HCT116 (cell line): ENCODE measurements at regions not wholly inside any gene's neighbourhood (a gene's known extent, or its start where the extent isn't known, plus 50 kb on each side); places are given as distances from the start of the nearest gene placed in this dataset.

Experiments used
- ATAC-seq: fragments of 200-7000 bp; cut with Tn5 transposase; 2 replicates; pipeline ENCODE4 v1.9.1; 2020; ENCODE audit warnings: mild to moderate bottlenecking, moderate library complexity
- BruUV-seq: library from RNA; stranded (reverse); fragments of 400-500 nt; replicated peaks from 2 replicates; lab custom pipeline; 2021; lab: Mats Ljungman, UMichigan
- CTCF ChIA-PET: fragments of 300-600 bp; sonication (Branson Sonifier 250); formaldehyde crosslinking; loops from one replicate; lab custom pipeline; 2021; ENCODE audit warnings: antibody characterized with exemption; lab: Charles Lee
- POLR2A ChIA-PET: fragments of 300-600, 350-600 bp; sonication (Branson Sonifier 250); formaldehyde crosslinking; loops from one replicate; lab custom pipeline; 2021; ENCODE audit warnings: antibody characterized with exemption; lab: Charles Lee
- RAD21 ChIA-PET, 2 experiments: fragments of 300-600 bp; sonication (Branson Sonifier 250); formaldehyde crosslinking; loops; one replicate each; lab custom pipeline; 2023; ENCODE audit warnings: low total read pairs in 2 of 2; ENCODE audit not compliant: uncharacterized antibody in 2 of 2, unreplicated experiment in 2 of 2, low non-redundant PET in 1 of 2; lab: Charles Lee
- DNase-seq: peaks from one replicate; pipeline ENCODE4 v3.0.0-alpha.2; 2010; ENCODE audit warnings: low read depth, low spot score
- H2AFZ ChIP-seq: fragments of 200-600 bp; shearing (Covaris generic), sonication (generic); 2 replicates; pipeline ENCODE4 v1.6.1; 2017; ENCODE audit warnings: low read depth, mixed run types, mixed read lengths, antibody characterized with exemption, low read length; ENCODE audit not compliant: poor library complexity, severe bottlenecking
- H3K27ac ChIP-seq: 2 replicates; pipeline ENCODE4 v1.5.1; 2012; ENCODE audit warnings: low read depth, low read length
- H3K27me3 ChIP-seq: fragments of 200-600 bp; sonication (generic); 2 replicates; pipeline ENCODE4 v1.6.1; 2016; ENCODE audit warnings: mixed run types, low read length, mixed read lengths; ENCODE audit not compliant: insufficient read depth
- H3K36me3 ChIP-seq, 2 experiments: fragments of 200-500 bp in 1 of 2; fragments of 200-600 bp in 1 of 2; sonication (Bioruptor generic) in 1 of 2; sonication (generic) in 1 of 2; 2 replicates each; pipeline versions ENCODE4 v1.5.1 to v1.6.1; 2014 to 2016; ENCODE audit warnings: low read length in 2 of 2, inconsistent platforms in 1 of 2, mixed read lengths in 1 of 2, mixed run types in 1 of 2; ENCODE audit not compliant: insufficient read depth in 2 of 2, control insufficient read depth in 1 of 2
- H3K4me1 ChIP-seq, 2 experiments: fragments of 200-600 bp in 1 of 2; sonication (generic) in 1 of 2; 2 replicates each; pipeline versions ENCODE4 v1.5.1 to v1.6.1; 2012 to 2017; ENCODE audit warnings: low read length in 2 of 2, inconsistent platforms in 1 of 2, mild to moderate bottlenecking in 1 of 2, mixed read lengths in 1 of 2, mixed run types in 1 of 2, moderate library complexity in 1 of 2; ENCODE audit not compliant: insufficient read depth in 2 of 2, control insufficient read depth in 1 of 2
- H3K4me2 ChIP-seq: fragments of 200-600 bp; sonication (generic); 2 replicates; pipeline ENCODE4 v1.6.1; 2017; ENCODE audit warnings: mixed run types, low read length, mixed read lengths
- H3K4me3 ChIP-seq, 2 experiments: fragments of 200-600 bp in 1 of 2; sonication (generic) in 1 of 2; replicated peaks in 1 of 2; 2 replicates each; pipeline ENCODE4 v1.5.1; 2011 to 2016; ENCODE audit warnings: low read length in 2 of 2, control low read depth in 1 of 2, low read depth in 1 of 2, mild to moderate bottlenecking in 1 of 2, mixed read lengths in 1 of 2, mixed run types in 1 of 2
- H3K79me2 ChIP-seq: fragments of 200-600 bp; sonication (generic); 2 replicates; pipeline ENCODE4 v1.6.1; 2017; ENCODE audit warnings: mild to moderate bottlenecking, mixed run types, low read length, moderate library complexity, mixed read lengths; ENCODE audit not compliant: insufficient read depth
- H3K9ac ChIP-seq: fragments of 200-600 bp; sonication (generic); 2 replicates; pipeline ENCODE4 v1.6.1; 2016; ENCODE audit warnings: low read length, mixed read lengths
- H3K9me2 ChIP-seq: fragments of 200-600 bp; sonication (generic), shearing (Covaris generic); 2 replicates; pipeline ENCODE4 v1.6.1; 2017; ENCODE audit warnings: mixed run types, mild to moderate bottlenecking, moderate library complexity; ENCODE audit not compliant: insufficient read depth
- H3K9me3 ChIP-seq, 2 experiments: fragments of 200-500 bp in 1 of 2; fragments of 200-600 bp in 1 of 2; sonication (Bioruptor generic) in 1 of 2; sonication (generic) in 1 of 2; 2 replicates each; pipeline ENCODE4 v1.6.1; 2014 to 2017; ENCODE audit warnings: low read length in 2 of 2, mixed read lengths in 2 of 2, inconsistent platforms in 1 of 2, low read depth in 1 of 2, mild to moderate bottlenecking in 1 of 2, mixed run types in 1 of 2, moderate library complexity in 1 of 2; ENCODE audit not compliant: control insufficient read depth in 1 of 2, insufficient read depth in 1 of 2
- H4K20me1 ChIP-seq: fragments of 200-600 bp; sonication (generic), shearing (Covaris generic); 2 replicates; pipeline ENCODE4 v1.6.1; 2017; ENCODE audit warnings: mixed run types, mild to moderate bottlenecking, moderate library complexity; ENCODE audit not compliant: insufficient read depth
- CBX3 ChIP-seq: IDR thresholded peaks from 2 replicates; pipeline ENCODE4 v1.6.1; 2012; ENCODE audit warnings: low read depth
- CEBPB ChIP-seq: IDR thresholded peaks from 2 replicates; pipeline ENCODE4 v1.6.1; 2012; ENCODE audit warnings: low read depth
- EGR1 ChIP-seq: IDR thresholded peaks from 2 replicates; pipeline ENCODE4 v1.6.1; 2012; ENCODE audit warnings: low read depth
- ELF1 ChIP-seq: IDR thresholded peaks from 2 replicates; pipeline ENCODE4 v1.6.1; 2012; ENCODE audit warnings: low read depth, borderline replicate concordance
- EZH2 ChIP-seq: fragments of 200-600 bp; sonication (generic); IDR thresholded peaks from 2 replicates; pipeline ENCODE4 v1.6.1; 2017; ENCODE audit warnings: antibody characterized with exemption, mixed run types
- EZH2phosphoT487 ChIP-seq: fragments of 200-600 bp; IDR thresholded peaks from 2 replicates; pipeline ENCODE4 v1.6.1; 2018; ENCODE audit warnings: antibody characterized with exemption, borderline replicate concordance
- FOSL1 ChIP-seq: IDR thresholded peaks from 2 replicates; pipeline ENCODE4 v1.6.1; 2012; ENCODE audit warnings: low read depth
- POLR2A ChIP-seq: IDR thresholded peaks from 2 replicates; pipeline ENCODE4 v1.7.0; 2011; ENCODE audit warnings: borderline replicate concordance; ENCODE audit not compliant: insufficient read depth, insufficient read length; ENCODE audit errors: extremely low read depth
- POLR2AphosphoS5 ChIP-seq: IDR thresholded peaks from 2 replicates; pipeline ENCODE4 v1.6.1; 2011; ENCODE audit warnings: mild to moderate bottlenecking, low read depth, low read length, moderate library complexity
- RAD21 ChIP-seq: IDR thresholded peaks from 2 replicates; pipeline ENCODE4 v1.6.1; 2012; ENCODE audit warnings: low read depth, mild to moderate bottlenecking
- SRF ChIP-seq: IDR thresholded peaks from 2 replicates; pipeline ENCODE4 v1.6.1; 2012; ENCODE audit warnings: low read depth
- YY1 ChIP-seq: IDR thresholded peaks from 2 replicates; pipeline ENCODE4 v1.6.1; 2011; ENCODE audit warnings: low read length, low read depth, moderate library complexity, mild to moderate bottlenecking; ENCODE audit not compliant: insufficient replicate concordance; ENCODE audit errors: extremely low read depth
- ZFX ChIP-seq: fragments of 450-650 bp; IDR thresholded peaks from 2 replicates; pipeline ENCODE4 v1.6.1; 2017
- ZNF274 ChIP-seq: fragments of 200-500 bp; sonication (Bioruptor generic); IDR thresholded peaks from 2 replicates; pipeline ENCODE4 v1.6.1; 2014; ENCODE audit warnings: mild to moderate bottlenecking, low read depth, low read length, inconsistent platforms
- intact Hi-C: fragments of 100-400 bp; cut with micrococcal nuclease; formaldehyde crosslinking; loops from 2 replicates; pipeline ENCODE4 v1.10.0; 2022
- TF ChIP-seq, protein P1 (sequence below): IDR thresholded peaks from 2 replicates; pipeline ENCODE4 v1.6.1; 2012; ENCODE audit warnings: low read depth
- TF ChIP-seq, protein P2 (sequence below): IDR thresholded peaks from 2 replicates; pipeline ENCODE4 v1.6.1; 2012
- TF ChIP-seq, protein P3 (sequence below): IDR thresholded peaks from 2 replicates; pipeline ENCODE4 v1.6.1; 2012
- TF ChIP-seq, protein P4 (sequence below), 3 experiments: fragments of 200-600 bp in 1 of 3; sonication (generic) in 1 of 3; IDR thresholded peaks in 2 of 3; conservative IDR thresholded peaks in 1 of 3; 2 replicates each; pipeline ENCODE4 v1.5.1; 2012 to 2017; ENCODE audit warnings: low read depth in 2 of 3, low read length in 2 of 3, antibody characterized with exemption in 1 of 3, borderline replicate concordance in 1 of 3, control low read depth in 1 of 3, mild to moderate bottlenecking in 1 of 3, mixed read lengths in 1 of 3, mixed run types in 1 of 3, moderate library complexity in 1 of 3; ENCODE audit not compliant: insufficient read depth in 1 of 3

DNA sequence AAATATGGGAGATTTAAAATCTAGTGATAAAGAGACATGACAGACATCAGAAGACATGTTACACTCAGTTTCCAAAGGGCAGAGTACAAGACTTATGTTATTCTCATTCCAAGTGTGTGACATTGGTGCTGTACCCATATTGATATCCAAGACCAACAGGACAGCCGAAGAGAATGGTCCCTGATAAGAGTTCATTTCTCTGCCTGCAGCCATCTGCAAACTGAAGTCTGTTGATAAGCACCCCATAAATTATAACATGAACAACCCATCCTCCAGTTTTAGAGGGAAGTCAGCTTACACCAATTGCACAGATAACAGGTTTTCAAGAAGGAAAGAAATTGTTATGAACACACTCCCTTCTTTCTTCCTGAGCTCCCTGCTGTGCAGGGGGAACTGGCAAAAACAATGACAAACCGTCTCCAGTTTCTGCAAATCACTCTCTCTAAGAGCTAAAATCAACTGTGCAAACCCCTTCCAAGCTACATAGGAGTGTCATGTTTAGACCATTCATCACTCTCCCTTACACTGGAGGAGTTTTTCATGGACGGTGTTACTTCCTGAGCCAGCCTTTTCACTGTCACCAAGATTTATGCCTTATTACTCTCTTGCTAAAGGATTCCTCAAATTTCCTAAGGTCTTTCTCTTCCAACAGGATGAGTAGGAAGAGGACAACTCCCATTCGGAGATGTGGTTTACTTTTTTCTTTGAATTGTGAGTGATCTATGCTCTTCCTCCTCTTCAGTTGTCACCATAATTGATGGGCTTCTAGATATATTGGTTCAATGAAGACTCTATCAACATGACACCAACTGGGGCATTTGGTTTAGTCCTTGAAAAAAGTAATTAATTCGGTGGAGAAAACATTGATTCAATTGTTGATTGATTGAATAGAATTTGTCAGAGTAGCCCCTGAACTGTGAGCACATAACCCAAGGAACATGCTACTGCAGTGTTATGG, 80.3 kb upstream of the FAM171A1 start:
- Histone ChIP-seq H3K4me2 (no peak overlapping the region), H3K4me1 (no peaks in the 10 kb centered on the region), H2AFZ (no peak overlapping the region), H3K27me3 (peaks cover 63% of the 10 kb centered on the region), H3K79me2 (no peaks in the 10 kb centered on the region), H3K9me3 (no peaks in the 10 kb centered on the region), H3K9me2 (no peaks in the 10 kb centered on the region), H3K9ac (no peak overlapping the region), H3K27ac (no peak overlapping the region), H3K36me3 (no peaks in the 10 kb centered on the region), H4K20me1 (no peaks in the 10 kb centered on the region), H3K4me3 (no peak overlapping the region)
- DNase-seq, result no peak
- ChIA-PET RAD21 (no interaction called here), POLR2A (no interaction called here), CTCF (no interaction called here)
- TF ChIP-seq EZH2phosphoT487 (no peak), ELF1 (no peak), YY1 (no peak), CEBPB (no peak), EZH2 (no peak), EGR1 (no peak), POLR2A (no peak), ZFX (no peak), POLR2AphosphoS5 (no peak), SRF (no peak), FOSL1 (no peak), RAD21 (no peak), CBX3 (no peak), ZNF274 (no peak)
- TF ChIP-seq, protein P1, sequence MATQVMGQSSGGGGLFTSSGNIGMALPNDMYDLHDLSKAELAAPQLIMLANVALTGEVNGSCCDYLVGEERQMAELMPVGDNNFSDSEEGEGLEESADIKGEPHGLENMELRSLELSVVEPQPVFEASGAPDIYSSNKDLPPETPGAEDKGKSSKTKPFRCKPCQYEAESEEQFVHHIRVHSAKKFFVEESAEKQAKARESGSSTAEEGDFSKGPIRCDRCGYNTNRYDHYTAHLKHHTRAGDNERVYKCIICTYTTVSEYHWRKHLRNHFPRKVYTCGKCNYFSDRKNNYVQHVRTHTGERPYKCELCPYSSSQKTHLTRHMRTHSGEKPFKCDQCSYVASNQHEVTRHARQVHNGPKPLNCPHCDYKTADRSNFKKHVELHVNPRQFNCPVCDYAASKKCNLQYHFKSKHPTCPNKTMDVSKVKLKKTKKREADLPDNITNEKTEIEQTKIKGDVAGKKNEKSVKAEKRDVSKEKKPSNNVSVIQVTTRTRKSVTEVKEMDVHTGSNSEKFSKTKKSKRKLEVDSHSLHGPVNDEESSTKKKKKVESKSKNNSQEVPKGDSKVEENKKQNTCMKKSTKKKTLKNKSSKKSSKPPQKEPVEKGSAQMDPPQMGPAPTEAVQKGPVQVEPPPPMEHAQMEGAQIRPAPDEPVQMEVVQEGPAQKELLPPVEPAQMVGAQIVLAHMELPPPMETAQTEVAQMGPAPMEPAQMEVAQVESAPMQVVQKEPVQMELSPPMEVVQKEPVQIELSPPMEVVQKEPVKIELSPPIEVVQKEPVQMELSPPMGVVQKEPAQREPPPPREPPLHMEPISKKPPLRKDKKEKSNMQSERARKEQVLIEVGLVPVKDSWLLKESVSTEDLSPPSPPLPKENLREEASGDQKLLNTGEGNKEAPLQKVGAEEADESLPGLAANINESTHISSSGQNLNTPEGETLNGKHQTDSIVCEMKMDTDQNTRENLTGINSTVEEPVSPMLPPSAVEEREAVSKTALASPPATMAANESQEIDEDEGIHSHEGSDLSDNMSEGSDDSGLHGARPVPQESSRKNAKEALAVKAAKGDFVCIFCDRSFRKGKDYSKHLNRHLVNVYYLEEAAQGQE, result no peak
- TF ChIP-seq, protein P2, sequence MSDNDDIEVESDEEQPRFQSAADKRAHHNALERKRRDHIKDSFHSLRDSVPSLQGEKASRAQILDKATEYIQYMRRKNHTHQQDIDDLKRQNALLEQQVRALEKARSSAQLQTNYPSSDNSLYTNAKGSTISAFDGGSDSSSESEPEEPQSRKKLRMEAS, result no peak
- TF ChIP-seq, protein P3, sequence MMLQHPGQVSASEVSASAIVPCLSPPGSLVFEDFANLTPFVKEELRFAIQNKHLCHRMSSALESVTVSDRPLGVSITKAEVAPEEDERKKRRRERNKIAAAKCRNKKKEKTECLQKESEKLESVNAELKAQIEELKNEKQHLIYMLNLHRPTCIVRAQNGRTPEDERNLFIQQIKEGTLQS, result no peak
- TF ChIP-seq, protein P4, sequence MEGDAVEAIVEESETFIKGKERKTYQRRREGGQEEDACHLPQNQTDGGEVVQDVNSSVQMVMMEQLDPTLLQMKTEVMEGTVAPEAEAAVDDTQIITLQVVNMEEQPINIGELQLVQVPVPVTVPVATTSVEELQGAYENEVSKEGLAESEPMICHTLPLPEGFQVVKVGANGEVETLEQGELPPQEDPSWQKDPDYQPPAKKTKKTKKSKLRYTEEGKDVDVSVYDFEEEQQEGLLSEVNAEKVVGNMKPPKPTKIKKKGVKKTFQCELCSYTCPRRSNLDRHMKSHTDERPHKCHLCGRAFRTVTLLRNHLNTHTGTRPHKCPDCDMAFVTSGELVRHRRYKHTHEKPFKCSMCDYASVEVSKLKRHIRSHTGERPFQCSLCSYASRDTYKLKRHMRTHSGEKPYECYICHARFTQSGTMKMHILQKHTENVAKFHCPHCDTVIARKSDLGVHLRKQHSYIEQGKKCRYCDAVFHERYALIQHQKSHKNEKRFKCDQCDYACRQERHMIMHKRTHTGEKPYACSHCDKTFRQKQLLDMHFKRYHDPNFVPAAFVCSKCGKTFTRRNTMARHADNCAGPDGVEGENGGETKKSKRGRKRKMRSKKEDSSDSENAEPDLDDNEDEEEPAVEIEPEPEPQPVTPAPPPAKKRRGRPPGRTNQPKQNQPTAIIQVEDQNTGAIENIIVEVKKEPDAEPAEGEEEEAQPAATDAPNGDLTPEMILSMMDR (IDR thresholded peaks at IDR 0.05 in 2 of 3, conservative IDR thresholded peaks at IDR 0.05 in 1 of 3; ENCODE audit: borderline replicate concordance in 1 of 3, insufficient read depth in 1 of 3, low read depth in 2 of 3, low read length in 2 of 3), result no peak
- ATAC-seq, result no peak
- no TSS peak for BruUV-seq
- intact Hi-C loops, result no loop called here
